Left lobe of liver (tissue), 2 donors: ENCODE measurements at regions not wholly inside any gene's neighbourhood (a gene's known extent, or its start where the extent isn't known, plus 50 kb on each side); places are given as distances from the start of the nearest gene placed in this dataset.

Experiments used
- ATAC-seq: fragments of 200-7000 bp; cut with Tn5 transposase; one replicate; pipeline ENCODE4 v1.9.1; 2020; ENCODE audit warnings: mild to moderate bottlenecking, moderate library complexity
- DNase-seq: peaks from one replicate; pipeline ENCODE4 v3.0.0-alpha.2; 2020; ENCODE audit warnings: low spot score
- donor health status: DM: no; HTN: no; CAD: no; lungs with moderate emphysema.
- donor health status: DM: no; HTN: yes; CAD: no.

DNA sequence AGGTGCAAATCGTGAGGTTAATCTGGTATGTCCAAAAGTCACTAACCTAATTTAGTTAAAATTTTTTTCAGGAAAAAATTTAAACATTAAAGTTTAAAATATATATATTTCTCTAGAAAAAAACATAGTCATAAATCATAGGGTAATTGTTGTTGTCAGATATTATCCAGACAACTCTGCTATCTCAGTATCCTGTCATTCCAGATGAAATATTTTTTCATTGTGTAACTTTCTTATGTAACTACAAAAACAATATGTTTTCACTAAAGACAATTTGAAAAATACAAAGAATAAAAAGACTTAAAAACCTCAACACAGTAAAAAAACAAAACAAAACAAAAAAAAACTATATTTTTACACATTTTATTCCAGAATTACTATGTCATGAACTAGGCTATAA lies 57.6 kb downstream of the TENT5A start:
- DNase-seq (no peak), ATAC-seq (no peak)

DNA sequence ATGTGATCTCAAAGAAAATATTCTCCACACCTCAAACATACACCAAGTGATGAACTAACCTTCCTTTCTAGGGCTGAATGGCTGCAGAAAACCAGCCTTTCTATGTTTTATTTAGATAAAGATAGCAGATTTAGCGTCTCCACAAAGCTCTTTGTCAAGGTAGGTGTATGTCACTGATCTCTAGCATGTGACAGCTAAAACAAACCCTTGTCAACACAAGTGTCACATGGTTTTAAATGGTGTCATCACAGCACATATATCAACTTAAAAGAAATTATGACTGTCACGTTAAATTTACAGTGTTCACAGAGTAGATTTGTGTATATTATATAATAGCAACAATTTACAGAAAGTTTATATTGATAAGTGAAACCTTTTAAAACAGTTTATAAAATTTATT lies 58.3 kb downstream of the TENT5A start:
- ATAC-seq (no peak), DNase-seq (no peak)

DNA sequence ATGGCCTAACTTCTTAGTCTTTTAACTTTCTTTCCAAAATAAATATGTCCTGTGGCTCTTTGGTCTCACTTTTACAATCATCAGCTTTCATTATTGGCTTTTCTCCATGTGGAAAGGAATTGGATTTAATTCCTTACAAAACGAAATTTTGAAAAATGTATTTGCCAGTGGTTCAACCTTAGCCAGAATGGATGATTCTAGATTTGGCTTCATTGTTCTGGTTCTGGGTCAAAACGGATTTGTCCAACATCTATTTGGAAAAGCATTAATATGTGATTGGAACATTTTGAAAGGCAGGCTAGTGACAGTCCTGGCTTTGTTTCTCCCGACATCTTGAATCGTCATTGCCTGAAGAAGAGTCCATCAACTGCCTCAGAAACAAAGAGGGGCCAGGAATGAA lies 59.2 kb downstream of the TENT5A start:
- no peak for ATAC-seq
- no peak for DNase-seq

DNA sequence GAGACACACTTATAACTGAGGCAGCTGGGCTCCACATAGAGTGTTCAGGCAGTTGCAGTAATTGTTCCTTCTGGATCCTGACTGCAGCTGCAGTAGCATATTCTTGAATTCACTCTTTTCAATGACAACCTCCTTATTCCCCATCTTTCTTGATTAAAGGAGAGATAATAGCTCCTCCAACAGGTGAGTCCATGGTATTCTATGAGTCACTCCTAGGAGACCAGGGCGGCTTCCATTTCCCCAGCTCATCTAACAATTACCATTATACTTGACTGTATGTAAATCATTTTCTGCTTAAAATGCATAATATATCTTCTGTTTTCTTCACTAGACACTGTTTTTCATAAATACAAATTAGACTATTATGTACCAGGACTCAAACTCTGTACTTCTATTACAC lies 62.4 kb downstream of the TENT5A start:
- DNase-seq: no peak
- ATAC-seq: no peak

DNA sequence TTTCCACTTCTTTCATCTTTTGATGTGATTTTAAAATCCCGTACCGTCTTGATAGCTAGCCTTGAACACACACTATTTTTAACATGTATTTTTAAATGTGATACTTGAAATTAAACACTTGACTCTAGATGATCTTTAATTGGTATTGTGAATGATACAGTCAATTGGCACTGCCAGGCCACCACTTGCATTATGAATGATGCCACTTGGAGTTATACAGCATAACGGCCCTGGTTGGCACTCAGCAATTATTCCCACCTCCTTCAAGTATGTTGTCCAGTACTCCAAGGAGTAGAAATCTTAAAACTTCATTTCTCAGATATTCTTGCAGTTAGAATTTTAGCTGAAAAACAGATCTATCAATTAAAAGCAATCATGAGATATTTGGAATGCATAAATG lies 62.9 kb downstream of the TENT5A start:
- ATAC-seq: no peak
- no peak for DNase-seq

DNA sequence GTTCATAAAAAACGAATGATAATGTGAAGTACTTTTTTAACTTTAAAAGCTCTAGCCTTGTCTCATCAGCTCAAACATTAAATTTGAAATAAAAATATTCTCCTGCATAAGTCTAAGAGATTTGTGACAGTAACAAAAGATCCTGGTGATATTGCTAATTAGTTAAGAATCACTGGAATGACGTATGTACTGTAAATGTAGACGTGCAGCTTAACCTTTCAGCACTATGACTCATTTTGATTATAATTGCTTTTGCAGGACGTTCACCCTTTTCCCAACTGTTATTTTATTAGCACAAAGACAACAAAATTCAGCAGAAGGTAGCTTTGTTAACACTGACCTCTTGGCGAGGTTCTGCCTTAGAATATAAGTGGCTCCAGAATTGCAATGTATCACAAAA lies 68.6 kb downstream of the TENT5A start:
- no peak for DNase-seq
- no peak for ATAC-seq

DNA sequence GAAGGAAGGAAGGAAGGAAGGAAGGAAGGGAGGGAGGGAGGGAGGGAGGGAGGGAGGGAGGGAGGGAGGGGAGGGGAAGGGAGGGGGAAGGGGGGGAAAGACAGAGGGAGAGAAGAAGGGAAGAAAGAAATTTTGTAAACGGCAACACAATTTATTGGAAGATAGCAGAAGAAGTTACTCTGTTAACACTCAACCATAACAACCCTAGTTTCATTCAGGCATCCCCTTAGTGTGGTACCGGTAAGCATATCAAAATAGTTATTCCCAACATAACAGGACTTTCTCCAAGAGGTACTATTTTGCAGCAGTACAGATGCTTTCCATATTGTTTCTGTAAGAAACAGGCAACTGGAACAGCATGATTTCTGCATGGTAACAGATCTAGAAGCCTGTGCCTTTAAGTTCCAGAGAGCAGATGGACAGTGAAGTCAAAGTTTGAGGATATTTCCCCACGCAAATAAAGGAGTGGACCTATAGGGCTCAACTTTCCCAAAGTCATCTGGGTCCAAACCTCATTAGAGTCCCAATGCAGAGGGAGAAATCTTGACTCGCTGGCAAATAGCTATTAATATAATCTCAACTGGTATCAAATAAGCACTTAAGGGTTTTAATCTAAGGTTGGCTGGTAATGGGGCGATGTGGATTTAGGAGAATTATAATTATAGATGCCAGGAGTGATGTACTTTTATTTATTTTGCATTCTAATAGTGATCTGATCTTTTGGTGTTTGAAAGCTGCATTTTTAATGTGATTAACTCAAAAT lies 69.4 kb downstream of the TENT5A start:
- ATAC-seq (no peak), DNase-seq (no peak)

DNA sequence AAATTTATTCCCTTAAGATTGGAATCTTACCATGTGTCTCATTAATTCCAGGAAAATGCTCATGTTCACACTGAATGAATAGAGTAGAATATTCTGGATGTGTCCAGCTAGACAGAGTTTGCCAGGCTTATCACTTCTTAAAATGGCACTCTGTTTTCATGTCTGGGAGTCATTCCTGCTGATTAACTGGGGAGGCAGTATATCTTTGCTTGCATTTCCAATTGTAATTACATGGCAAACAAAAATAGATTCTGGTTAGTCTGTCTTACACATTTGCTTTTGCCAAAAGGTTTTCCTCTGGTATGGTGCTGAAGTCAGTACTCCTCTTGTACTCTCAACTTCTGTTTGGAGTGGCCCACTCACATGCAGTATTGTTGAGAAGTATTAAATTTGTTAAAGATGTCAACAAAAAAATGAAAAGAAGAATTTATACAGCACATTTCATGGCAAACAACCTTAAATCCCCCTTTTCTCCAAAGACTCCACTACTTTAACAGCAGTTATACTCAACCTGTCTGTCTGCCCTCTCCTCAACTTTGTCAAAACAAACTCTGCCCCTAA lies 70.2 kb downstream of the TENT5A start:
- no peak for ATAC-seq

DNA sequence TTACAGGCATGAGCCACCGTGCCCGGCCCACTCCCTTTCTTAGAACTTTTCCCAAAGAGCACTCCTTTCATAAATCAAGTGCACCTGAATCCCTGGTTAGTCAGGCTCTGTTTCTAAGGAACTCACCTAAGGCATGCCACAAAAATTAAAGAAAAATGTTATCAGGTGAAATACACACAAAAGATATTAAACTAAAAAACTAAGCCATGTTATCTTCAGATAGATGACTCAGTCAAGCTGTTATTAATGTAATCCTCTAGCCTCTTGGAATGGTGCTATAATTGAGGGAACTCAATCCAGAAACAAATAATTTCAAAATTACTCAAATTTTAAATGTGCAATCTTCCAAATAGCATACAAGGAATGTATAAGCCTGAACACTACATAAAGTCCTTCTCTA lies 83.0 kb downstream of the TENT5A start:
- ATAC-seq (no peak), DNase-seq (no peak)

More for the DNA sequence above, 70.2 kb downstream of the TENT5A start:
- no peak for DNase-seq

DNA sequence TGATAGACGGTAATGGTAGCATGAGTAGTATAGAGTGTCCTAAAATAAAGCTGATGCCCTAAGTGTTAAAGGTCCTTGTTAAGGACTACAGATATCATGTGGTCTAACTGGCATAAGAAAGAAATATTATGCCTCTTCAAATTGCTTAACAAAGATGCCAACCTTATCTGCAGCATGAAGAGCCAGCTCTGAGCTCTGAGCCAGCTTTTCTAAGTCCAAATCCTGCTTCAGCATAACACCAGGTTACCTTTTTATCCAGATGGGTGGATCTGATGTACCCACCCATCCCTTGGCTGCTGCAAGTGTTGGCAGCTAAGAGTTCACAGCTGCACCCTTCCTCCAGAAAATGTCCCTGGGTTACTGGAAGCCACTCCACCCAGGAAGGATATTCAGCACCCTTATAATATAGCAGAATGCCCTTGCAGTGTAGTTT lies 83.8 kb downstream of the TENT5A start:
- no peak for DNase-seq
- no peak for ATAC-seq

DNA sequence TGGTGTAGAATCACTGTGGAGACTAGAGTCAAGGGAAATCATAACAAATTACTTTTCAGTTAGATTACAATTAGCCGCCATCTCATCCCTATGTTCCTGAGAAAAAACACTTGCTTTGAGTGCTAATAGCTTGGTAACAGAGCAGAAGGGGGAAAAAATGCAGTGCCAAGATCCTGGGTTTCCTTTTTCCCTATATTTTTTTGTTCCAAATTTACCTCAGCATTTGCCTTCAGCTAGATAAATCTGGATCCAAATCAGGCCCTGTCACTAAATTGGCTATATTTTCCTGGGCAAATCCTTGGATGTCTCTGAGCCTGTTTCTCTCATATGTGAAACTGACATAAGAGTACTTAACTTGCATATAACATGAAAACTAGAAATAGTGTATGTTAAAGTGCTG lies 86.0 kb downstream of the TENT5A start:
- ATAC-seq: no peak

DNA sequence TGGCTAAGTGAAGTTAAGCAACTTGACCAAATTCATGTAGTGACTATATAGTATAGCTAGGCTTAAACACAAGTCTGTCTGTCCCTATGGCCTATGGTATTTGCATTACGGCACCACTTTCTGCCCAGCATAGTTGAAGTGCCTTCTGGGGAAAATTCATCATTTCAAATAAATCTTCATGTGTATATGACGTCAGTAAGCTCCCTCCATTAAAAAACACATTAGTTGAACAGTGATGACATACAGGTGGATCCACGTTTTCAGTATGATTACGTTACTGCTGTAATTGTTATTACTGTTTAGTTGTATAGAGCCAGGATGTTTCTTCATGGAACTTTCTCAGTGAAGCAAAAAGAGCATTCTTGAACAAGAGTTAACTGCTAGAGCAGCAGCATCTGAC lies 96.2 kb downstream of the TENT5A start:
- DNase-seq (no peak), ATAC-seq (no peak)

More for the DNA sequence above, 86.0 kb downstream of the TENT5A start:
- no peak for DNase-seq

DNA sequence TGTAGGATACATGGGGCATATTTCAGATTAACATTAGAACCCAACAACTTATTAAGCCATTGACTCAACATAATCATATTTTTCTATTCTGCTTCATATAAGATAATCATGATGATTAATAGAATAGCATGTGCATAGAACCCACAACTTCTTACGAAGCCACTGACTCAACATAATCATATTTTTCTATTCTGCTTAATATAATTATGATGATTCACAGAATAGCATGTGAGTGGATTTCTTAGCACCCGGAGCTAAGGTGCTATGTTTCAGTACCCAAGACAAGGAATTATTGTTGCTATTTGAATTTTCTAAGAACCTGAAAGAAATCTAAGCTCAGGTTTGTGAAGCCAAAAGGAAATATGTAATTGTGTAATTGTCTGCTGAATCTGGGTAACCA lies 96.8 kb downstream of the TENT5A start:
- no peak for DNase-seq
- ATAC-seq: no peak

DNA sequence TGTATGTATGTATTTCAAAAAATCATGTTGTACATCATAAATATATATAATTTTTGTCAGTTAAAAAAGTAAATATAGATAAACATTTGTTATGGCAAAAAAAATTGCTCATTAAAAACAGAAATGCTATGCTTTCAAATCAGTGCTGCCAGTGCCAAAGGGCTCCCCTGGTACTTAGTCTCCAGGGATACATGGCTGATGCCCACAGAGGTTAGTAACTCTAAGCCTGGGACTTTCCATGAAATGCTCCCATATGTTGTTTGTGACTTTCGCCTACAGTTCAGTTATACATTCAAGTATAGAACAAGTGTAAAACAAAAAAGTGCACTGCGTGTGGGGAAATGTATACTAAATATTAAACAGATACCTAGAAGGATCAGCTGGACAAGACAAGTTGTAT lies 104.0 kb downstream of the TENT5A start:
- ATAC-seq: no peak
- no peak for DNase-seq

DNA sequence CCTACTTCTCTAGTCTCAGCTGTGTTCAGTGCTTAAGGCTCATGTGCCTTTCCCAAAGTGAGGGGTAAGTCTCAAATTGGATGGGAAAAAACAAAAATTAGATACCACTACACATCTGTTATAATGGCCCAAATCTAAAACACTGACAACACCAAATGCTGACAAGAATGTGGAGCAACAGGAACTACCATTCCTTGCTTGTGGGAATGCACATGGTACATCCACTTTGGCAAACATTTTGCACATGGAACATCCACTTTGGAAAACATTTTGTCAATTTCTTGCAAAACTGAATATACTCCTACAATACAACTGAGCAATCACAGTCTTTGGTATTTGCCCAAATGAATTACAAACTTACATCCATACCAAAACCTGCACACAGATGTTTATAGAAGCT lies 109.3 kb downstream of the TENT5A start:
- ATAC-seq: no peak

DNA sequence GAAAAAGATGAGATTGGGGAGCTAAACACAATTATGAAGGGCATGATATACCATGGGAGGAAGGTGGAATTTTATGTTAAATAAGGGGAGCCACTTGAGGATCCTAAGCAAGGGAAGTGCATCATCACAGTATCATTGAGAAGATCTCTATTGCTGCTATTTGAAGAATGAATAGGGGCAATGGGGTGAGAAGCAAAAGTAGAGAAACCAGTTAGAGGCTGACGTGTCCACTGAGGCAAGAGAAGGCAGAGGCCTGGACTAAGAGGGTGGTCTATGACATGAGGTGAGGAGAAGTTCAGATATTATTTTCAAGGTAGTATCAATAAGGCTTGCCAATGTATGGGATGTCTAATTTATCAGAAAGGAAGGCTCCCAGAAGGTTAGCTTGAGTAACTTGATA lies 111.6 kb downstream of the TENT5A start:
- DNase-seq (no peak), ATAC-seq (no peak)

More for the DNA sequence above, 109.3 kb downstream of the TENT5A start:
- DNase-seq: no peak

DNA sequence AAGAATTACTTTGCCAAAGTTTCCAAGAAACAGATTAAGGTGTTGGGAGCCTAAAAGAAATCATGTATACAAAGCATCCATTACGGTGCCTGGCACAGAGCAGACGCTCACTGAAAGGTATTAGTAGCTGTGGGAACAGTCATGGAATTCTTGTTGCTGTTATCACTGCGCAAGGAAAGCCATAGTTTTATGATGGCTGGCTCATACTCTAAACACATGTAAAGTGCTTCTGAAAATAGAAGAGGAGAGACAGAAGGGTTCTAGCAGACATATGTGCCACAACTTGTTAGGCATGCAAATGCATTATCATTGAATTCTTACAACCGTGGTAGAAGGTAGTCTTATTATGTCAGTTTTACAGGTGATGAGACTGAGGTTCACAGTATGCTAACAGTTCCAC lies 112.4 kb downstream of the TENT5A start:
- no peak for DNase-seq
- ATAC-seq: no peak

DNA sequence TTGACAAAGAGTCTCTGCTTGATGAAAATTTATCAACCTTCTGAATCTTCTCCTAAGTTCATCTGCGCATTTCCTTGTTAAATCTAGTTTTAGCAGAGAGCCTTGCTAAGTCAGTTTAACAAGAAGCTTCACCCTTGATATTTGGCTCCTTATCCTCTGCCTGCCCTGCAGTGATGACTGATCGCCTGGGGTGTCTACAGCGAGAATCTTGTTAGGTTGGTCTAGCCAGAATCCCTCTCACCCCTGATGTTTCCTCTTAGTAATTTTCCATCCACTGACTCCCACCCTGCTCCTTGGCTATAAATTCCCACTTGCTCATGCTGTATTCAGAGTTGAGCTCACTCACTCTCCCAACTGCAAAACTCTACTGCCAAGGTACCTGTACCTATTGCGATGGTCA lies 114.1 kb downstream of the TENT5A start:
- ATAC-seq (no peak), DNase-seq (no peak)

DNA sequence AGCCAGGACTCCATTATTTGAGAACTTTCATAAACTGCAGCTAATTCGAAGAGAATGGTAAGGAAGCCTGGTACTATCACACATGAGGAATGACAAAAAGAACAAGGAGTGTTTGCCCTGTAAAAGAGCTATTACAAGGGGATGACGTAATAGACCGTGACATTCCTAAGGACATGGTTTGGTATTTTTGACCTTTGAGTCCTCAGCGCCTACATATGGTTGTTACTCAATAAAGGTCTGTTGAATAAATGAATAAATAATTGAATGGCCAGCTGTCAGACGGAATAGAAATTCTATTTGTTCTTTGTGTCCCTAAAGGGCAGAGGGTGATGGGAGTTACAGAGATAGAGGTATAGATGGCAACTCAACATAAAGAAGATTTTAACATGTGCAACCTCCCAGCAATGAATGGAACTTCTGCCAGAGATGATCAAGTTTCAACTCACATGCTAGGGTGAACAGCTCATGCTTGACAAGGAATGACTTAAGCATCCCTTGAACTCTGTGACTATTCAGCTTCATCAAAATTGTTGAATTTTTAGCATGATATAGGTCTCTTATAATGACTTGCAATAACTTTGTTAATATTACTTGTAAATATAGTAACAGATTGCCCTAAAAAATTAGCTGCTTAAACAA lies 115.4 kb downstream of the TENT5A start:
- ATAC-seq (no peak), DNase-seq (no peak)

DNA sequence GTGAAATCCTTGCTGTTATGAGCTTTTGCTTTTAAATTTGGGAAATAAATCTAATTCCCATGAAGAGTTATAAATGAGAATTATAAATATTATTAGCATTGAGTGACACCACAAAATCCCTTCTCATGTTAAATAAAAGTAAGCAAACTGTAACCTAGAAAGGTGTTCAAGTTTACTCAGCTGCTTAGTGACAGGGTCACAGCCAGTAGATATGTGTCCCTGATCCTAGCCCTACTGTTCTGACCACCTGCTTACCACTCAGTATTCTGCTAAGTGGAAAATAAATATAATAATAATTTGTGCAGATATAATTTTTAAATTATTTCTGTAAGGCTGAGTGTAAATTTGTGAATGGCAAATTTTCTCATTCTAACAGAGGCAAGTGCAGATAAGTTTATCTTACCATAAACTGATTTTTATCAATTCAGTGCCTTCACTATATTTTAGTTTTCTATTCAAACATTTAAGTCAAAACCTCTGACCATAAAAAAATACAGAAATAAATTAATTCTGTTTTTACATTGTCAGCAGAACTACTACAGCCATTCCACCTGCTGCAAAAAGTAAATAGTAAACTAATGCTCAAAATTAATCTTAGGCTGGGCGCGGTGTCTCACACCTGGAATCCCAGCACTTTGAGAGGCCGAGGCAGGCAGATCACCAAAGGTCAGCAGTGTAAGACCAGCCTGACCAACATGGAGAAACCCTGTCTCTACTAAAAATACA lies 118.2 kb downstream of the TENT5A start:
- DNase-seq (no peak), ATAC-seq (no peak)

DNA sequence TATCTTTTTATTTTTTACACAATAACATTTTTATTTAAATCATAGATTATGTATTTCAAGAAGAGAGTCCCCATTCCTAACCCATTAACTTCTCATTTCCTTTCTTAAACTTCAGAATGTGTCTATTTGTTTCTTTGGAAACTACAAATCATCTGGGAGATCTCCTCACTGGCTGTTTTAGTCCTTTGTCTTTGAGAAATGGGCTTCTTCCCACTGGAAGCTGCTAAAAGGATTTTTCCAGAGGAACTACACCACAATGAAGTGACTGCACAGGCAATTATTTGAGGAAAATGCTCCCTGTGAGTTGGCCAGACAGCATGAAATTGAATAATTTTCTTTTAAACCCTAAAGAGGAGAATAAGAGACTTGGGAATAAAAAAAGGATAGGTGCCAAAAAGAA lies 119.1 kb downstream of the TENT5A start:
- ATAC-seq: no peak
- DNase-seq: no peak

DNA sequence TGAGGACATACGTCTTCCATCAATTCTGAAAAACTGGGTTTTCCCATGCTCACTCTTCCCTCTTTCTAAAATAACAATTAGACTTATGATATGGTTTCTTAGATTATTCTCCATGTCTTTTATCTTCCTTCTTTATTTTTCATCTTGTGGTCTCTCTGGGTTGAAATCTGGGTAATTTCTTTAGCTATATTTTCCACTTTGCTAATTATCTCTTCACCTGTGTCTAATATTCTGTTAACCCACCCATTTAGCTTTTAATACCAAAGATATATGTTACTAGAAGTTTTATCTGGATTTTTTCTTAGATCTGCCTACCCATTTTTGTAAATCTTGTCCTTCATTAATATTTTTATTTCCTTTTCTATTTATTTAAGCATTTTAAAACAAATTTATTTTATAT lies 121.8 kb downstream of the TENT5A start:
- ATAC-seq: no peak

More for the DNA sequence above, 121.8 kb downstream of the TENT5A start:
- DNase-seq: no peak
